Muscle layer of duodenum (tissue), 2 donors: ENCODE measurements at regions not wholly inside any gene's neighbourhood (a gene's known extent, or its start where the extent isn't known, plus 50 kb on each side); places are given as distances from the start of the nearest gene placed in this dataset.

Source experiments
- H3K27ac ChIP-seq: one replicate; pipeline ENCODE4 v1.7.0; 2013; ENCODE audit warnings: mild to moderate bottlenecking, low read length
- H3K27me3 ChIP-seq: one replicate; pipeline ENCODE4 v1.7.0; 2013; ENCODE audit warnings: low read depth, mild to moderate bottlenecking, control low read depth, low read length
- H3K36me3 ChIP-seq, 2 donors: one replicate each; pipeline ENCODE4 v1.7.0; 2013; ENCODE audit warnings: low read length in 2 of 2, control low read depth in 1 of 2, mild to moderate bottlenecking in 1 of 2; ENCODE audit not compliant: insufficient read depth in 2 of 2, control insufficient read depth in 1 of 2
- H3K4me1 ChIP-seq, 2 donors: one replicate each; pipeline ENCODE4 v1.7.0; 2013; ENCODE audit warnings: low read length in 2 of 2, mild to moderate bottlenecking in 2 of 2, control low read depth in 1 of 2, moderate library complexity in 1 of 2; ENCODE audit not compliant: insufficient read depth in 2 of 2, control insufficient read depth in 1 of 2
- H3K4me3 ChIP-seq, 2 donors: one replicate each; pipeline ENCODE4 v1.7.0; 2013; ENCODE audit warnings: low read length in 2 of 2, low read depth in 1 of 2, mild to moderate bottlenecking in 1 of 2
- H3K9me3 ChIP-seq, 2 donors: one replicate each; pipeline ENCODE4 v1.7.0; 2013; ENCODE audit warnings: low read length in 2 of 2, control low read depth in 1 of 2, mild to moderate bottlenecking in 1 of 2; ENCODE audit not compliant: control insufficient read depth in 1 of 2
- donor health status: healthy.

DNA sequence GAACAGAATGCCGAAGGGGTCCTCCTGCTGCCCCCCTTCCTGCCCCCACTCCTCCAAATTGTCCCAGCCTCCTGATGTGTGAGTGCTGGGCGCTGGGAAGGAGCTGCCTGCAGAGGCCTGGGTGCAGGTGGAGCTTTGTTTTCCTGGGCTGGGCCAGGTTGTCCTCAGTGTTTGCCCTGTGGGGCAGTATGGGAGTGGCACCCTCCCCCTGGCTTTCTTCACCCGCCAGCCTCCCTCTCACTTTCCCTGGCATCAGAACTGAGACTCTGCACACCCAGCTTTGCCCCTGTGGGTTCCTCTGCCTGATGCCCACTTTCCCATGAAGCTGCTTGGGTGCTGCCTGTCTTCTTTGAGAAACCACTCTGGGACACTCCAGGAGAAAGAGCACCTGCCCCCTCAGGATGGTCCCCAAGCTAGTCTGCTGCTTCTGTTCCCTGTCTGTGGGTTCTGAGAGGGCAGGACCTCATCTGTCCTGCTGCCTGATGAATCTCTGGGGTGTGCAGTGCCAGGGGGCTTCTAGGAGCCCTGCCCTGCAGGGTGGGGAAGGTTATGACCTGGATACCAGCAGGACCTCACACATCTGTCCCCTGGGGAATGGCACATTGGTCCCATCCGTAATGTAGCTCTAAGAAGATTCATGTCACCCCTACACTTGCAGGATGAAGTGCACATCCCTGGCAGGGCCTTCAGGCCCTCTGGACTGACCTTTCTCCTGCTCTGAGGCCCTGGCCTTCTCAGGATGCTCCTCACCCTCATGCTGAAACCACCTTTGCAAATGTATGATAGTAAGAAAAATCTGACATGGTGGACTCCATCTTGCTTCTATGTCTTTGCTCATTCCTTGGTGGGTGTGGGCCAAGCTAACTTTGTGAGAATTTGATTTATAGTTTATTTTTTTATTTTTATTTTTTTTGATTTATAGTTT lies 146.8 kb upstream of the HS6ST1 start:
- no peak overlapping the region for H3K4me3 ChIP-seq
- no peak overlapping the region for H3K27ac ChIP-seq
- no peaks in the 10 kb centered on the region for H3K27me3 ChIP-seq
- no peaks in the 10 kb centered on the region for H3K36me3 ChIP-seq
- no peaks in the 10 kb centered on the region for H3K4me1 ChIP-seq
- peaks cover 16 to 38% of the 10 kb centered on the region in 2 donors for H3K9me3 ChIP-seq

DNA sequence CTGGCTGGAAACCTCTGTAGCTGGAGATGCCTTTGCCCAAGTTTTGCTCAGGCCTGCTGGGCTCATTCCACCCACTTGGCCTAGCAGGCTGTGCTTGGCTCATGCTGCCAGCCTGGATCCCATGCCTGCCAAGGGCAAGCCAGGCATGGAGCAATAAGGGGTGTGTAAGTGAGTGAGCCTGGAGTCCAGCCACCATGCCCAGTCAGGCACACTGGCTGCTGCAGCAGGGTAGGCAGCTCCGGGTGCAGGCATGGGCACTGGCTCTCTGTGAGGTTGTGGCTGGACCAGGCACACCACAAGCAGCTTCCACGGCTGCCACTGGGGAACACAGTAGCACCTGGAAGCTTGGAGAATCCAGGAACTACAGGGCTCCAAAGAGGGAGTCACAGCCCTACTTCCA lies 147.7 kb upstream of the HS6ST1 start:
- Histone ChIP-seq H3K27me3 (no peaks in the 10 kb centered on the region), H3K4me3 (no peak overlapping the region), H3K9me3 (peaks cover 16 to 39% of the 10 kb centered on the region in 2 donors), H3K4me1 (no peaks in the 10 kb centered on the region), H3K36me3 (no peaks in the 10 kb centered on the region), H3K27ac (no peak overlapping the region)

DNA sequence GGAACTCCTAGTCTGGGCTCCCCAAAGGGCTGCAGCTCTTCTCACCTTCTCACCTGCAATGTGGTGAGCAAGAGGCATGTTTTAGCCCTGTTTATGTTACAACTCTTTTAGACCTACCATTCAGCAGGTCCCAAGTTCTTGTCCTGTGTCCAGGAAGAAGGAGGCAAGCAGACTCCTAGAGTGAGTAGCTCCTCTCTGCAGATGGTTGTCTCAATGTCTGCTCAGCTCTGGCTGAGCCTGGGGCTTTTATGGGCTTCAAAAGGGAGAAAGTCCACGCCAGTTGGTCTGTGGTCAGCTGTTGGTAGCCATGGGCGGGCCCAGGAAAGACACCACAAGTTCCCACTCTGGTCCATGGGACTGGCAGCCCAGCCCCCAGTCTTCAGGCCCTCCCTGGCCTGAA lies 148.1 kb upstream of the HS6ST1 start:
- Histone ChIP-seq H3K4me3 (no peak overlapping the region), H3K9me3 (peaks cover 16 to 38% of the 10 kb centered on the region in 2 donors), H3K27me3 (no peaks in the 10 kb centered on the region), H3K4me1 (no peaks in the 10 kb centered on the region), H3K36me3 (no peaks in the 10 kb centered on the region), H3K27ac (no peak overlapping the region)

DNA sequence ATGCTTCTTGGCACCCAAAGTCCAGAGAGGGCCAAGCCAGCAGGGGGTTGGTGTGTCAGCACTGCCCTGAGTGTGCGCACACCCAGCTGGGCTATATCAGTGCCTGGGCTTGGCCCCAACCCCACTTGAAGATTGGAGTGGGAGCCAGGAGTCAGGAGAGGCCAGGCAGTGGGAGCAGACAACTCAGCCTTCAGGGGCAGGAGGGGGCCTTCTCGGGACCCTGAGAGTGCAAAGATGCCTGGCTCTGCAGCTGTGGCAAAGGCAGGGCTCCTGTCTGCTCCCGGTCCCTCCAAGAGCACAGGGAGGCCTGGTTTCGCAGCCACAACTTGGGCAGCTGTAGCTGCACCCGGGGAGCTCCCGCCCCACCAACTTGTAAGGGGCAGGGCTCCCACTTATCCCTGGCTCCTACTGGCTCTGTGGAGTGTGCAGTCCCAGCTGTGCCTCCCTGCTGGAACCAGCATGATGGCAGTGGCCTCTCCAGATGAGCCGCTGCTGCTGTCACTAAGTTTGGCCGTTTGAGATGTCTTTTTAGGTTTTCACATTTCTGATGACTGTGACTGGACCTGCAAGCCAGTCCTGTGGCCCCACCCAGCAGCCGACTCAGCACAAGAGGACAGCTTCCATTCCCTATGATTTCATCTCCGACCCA lies 148.8 kb upstream of the HS6ST1 start:
- H3K9me3 ChIP-seq, result peaks cover 16 to 38% of the 10 kb centered on the region in 2 donors
- H3K36me3 ChIP-seq, result no peaks in the 10 kb centered on the region
- H3K27me3 ChIP-seq, result no peaks in the 10 kb centered on the region
- no peak overlapping the region for H3K4me3 ChIP-seq
- no peaks in the 10 kb centered on the region for H3K4me1 ChIP-seq
- H3K27ac ChIP-seq, result no peak overlapping the region

DNA sequence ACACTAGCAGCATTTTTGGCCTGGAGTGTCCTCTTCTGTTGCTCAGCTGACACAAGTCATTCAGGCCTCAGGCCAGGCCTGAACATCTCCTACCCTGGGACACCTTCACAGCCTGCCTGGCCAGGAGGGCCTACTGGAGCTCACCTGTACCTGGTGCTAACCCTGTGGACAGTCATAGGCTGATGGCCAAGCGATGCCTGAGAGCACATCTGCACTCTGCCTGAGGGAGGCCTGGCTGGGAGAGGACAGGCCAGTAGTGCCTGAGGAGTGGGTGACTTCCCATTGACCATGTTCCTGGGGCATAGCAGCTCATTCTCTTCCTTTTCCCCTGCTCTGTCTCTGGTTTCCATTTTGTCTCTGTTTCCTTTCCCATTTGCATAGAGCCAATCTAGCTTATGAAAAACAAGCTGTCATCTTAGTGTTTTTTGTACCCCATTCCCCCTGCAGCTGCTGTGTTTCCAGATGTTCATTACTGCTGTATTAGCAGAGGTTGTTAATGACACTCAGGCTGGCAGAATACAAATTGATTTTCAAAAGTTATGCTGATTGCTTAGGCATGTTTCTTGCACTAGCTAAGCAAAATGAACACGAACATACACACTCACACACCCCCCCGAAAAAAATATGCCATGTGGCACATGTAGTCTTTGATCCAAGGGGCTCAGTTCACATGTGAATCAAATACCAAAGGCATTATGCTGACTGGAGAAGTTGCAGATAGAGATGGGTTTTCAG lies 149.7 kb upstream of the HS6ST1 start:
- no peak overlapping the region for H3K27ac ChIP-seq

DNA sequence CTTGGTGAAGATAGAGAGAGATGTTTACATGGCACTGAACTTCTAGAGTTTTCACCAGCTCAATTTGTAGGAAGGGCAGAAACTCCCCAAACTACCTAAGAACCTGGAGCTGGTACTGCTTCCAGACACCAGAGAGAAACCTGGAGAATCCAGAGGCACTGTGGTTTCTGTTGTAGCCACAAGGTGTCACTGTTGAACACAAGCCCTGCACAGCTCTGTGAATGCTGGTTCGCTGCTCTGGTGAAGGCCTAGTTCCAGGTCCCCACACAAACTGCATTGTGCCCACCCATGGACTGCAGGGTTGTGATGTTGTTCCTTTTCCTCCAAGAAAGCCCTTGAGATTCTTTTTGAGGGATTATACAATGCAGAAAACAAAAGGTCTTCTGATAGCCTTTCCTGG lies 150.5 kb upstream of the HS6ST1 start:
- peaks cover 5 to 9% of the 10 kb centered on the region in 2 donors for H3K4me1 ChIP-seq
- no peaks in the 10 kb centered on the region for H3K27me3 ChIP-seq
- peaks cover 16 to 38% of the 10 kb centered on the region in 2 donors for H3K9me3 ChIP-seq
- H3K27ac ChIP-seq, result no peak overlapping the region
- H3K36me3 ChIP-seq, result no peaks in the 10 kb centered on the region
- peak overlapping the region in 1 of 2 donors; percentile 4 for H3K4me3 ChIP-seq

More for the DNA sequence above, 149.7 kb upstream of the HS6ST1 start:
- no peak overlapping the region for H3K4me3 ChIP-seq
- H3K4me1 ChIP-seq, result peaks cover 0 to 2% of the 10 kb centered on the region in 2 donors
- H3K36me3 ChIP-seq, result no peaks in the 10 kb centered on the region
- H3K9me3 ChIP-seq, result peaks cover 16 to 38% of the 10 kb centered on the region in 2 donors
- no peaks in the 10 kb centered on the region for H3K27me3 ChIP-seq

DNA sequence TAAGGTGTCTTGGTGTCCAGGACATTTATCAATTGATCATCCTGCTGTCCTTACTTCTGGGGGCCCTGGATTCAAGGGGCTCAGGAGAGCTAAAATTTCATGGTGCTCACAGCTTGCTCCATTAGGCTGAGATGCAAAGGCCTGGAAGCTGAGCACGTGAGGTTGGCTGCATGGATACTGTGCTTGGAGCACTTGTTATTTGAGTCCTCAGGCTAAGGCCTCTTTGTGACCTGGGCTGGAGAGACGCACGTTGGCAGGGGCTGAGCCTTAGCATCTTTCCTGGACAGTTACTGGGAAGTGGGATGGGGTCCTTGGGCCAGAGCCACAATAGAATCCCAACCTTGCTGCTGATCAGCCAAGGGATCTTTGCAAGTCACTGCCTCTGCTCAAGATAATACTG lies 151.2 kb upstream of the HS6ST1 start:
- peak overlapping the region in 1 of 2 donors; percentile 4 for H3K4me3 ChIP-seq
- peaks cover 5 to 9% of the 10 kb centered on the region in 2 donors for H3K4me1 ChIP-seq
- H3K27me3 ChIP-seq, result no peaks in the 10 kb centered on the region

DNA sequence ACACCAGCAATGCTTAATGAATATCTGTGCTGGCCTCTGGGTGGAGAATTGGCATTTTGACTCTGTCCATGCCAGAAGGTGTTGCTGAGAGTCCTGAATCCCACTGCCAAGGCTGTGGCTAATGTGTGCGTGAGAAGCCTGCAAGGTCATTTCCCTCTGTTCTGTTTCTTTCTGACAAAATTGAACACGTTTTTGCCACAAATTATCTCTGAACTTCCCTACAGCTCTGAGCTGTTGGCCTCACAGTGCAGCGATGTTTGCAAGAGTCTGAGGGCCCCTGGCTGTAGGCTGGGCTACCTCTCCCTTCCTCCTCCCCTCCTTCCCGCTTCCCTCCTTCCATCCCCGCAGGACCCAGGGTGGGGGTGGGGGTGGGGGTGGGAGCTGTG lies 154.1 kb upstream of the HS6ST1 start:
- Histone ChIP-seq H3K9me3 (peaks cover 16 to 28% of the 10 kb centered on the region in 2 donors), H3K4me1 (peaks cover 5 to 9% of the 10 kb centered on the region in 2 donors), H3K27me3 (no peaks in the 10 kb centered on the region), H3K27ac (no peak overlapping the region), H3K36me3 (no peaks in the 10 kb centered on the region), H3K4me3 (no peak overlapping the region)

More for the DNA sequence above, 151.2 kb upstream of the HS6ST1 start:
- H3K27ac ChIP-seq, result no peak overlapping the region
- no peaks in the 10 kb centered on the region for H3K36me3 ChIP-seq
- peaks cover 16 to 38% of the 10 kb centered on the region in 2 donors for H3K9me3 ChIP-seq

DNA sequence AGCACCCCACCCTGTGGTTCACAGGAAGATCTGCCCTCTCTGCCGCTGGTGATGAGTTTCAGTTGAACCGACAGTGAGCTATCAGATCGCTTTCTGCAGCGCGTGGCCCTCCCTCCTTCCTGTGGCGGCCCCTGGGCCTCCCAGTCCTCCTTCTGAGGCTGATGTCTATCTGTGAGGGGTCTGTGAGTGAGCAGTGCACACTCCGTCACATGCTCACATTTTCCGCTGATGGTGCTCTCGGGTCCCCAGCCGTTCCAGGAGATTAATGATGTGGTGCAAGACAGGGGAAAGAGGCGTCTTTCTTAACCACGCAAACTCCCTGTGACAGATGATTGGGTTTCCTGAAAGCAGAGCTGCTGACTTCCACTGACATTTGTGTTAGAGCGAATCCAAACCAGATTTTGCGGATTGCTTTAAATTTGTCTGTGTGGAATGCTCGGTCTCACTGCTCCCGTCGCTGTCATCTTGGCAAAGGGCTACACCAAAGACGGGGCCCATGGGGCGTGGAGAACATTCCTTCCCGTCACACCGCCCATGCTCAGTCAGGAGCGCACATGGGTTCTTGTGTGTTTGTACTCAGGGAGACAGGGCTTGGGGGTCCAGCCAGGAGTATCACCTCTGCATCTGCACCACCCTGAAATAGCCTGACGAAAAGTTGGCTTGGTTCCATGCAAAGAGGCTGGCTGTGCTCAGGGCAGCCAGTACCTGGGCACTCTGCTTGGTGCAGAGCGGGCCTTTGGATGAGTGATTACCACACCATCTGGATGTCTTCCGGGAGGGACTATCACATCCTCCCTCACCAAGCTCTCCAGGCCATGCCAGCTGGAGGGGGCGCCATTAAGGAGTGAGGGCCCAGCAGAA lies 154.7 kb upstream of the HS6ST1 start:
- no peaks in the 10 kb centered on the region for H3K27me3 ChIP-seq
- H3K4me1 ChIP-seq, result peaks cover 5 to 9% of the 10 kb centered on the region in 2 donors
- H3K36me3 ChIP-seq, result no peaks in the 10 kb centered on the region
- H3K4me3 ChIP-seq, result peak overlapping the region; percentile 18 to 46
- H3K9me3 ChIP-seq, result peaks cover 16 to 21% of the 10 kb centered on the region in 2 donors
- no peak overlapping the region for H3K27ac ChIP-seq

DNA sequence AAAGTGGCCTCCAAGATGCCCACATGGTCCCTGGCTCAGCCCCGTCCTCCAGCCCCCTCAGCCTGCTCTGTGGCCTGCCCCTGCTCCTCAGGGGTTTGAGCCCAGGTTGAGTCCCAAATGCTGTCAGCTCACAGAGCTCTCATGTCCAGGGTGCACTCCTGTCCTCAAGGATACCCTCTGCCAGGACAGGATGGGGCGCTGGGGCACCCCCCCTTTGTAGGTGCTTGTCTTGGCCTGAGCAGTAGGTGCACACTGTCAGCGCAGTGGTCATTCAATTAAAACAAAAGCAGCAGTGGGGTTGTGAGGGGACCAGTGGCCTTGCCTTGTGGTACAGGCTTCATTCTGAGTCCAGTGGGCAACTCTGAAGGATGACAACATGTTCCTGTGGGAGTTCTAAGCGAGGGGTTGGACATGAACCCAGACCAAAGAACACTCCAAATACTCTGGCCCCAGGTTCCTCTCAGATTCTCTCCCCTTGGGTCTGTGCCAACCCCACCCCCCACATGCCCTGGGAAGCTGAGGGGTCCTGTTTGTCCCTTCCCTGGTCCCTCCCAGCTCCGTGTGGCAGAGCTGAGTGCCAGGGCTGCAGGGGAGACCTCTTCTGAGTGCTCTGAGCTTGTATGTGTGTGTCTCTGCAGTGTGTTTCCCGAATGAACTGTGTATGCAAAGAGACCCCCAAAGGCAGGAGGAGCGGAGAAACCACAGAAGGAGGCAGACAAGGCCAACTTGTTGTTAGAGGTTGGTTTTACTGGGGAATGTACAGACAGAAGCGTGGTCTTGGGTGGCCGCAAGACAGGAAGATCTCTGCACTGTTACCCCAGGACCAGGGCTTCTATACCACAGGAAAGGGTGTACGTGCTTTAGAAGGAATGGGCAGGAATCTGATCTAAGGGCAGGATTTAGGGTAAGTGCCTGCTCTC lies 155.6 kb upstream of the HS6ST1 start:
- Histone ChIP-seq H3K4me3 (no peak overlapping the region), H3K9me3 (peaks cover 9 to 14% of the 10 kb centered on the region in 2 donors)

More for the DNA sequence above, 155.6 kb upstream of the HS6ST1 start:
- no peaks in the 10 kb centered on the region for H3K27me3 ChIP-seq
- no peaks in the 10 kb centered on the region for H3K36me3 ChIP-seq
- H3K27ac ChIP-seq, result no peak overlapping the region
- peaks cover 5 to 9% of the 10 kb centered on the region in 2 donors for H3K4me1 ChIP-seq
